ENCODE measurements at regions not wholly inside any gene's neighbourhood (a gene's known extent, or its start where the extent isn't known, plus 50 kb on each side); places are given as distances from the start of the nearest gene placed in this dataset.
"Not testable (repeated sequence)": the region's sequence is repeated elsewhere in the genome, so short reads cannot be mapped to it uniquely, and the experiment has no call there.

DNA sequence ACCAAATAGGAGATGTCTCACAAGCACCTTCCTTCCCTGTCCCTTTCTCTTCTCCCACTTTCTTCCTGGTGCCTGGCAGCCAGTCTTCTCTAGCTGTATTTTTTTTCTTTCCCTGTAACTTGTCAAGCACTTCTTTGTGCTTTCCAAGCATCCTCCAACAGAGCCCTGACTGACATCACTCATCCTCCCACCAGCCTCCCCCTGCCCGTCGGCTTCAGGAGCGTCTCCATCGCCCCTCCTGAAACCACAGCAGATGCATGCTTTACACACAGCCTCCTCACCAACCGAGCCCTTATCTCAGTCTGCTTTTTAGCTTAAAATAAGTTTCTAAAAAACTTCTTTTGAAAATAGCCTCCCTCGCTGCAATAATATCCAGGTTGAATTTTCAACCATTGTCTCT, 268.7 kb upstream of the CDH5 start:
- Histone ChIP-seq H3K27me3 (replicated peaks; ENCODE audit: control insufficient read depth, insufficient read depth, low read length, poor library complexity, severe bottlenecking) (no peaks in the 10 kb centered on the region), H3K4me1 (ENCODE audit: control insufficient read depth, insufficient read depth, low read length, poor library complexity, severe bottlenecking) (no peaks in the 10 kb centered on the region), H3K4me3 (ENCODE audit: insufficient read depth, low read depth, low read length, poor library complexity, severe bottlenecking) (no peak overlapping the region), H3K36me3 (ENCODE audit: control insufficient read depth, insufficient read depth, low read length) (no peaks in the 10 kb centered on the region), H3K27ac (ENCODE audit: insufficient read depth, low read length, poor library complexity, severe bottlenecking) (no peak overlapping the region), H3K9me3 (ENCODE audit: control insufficient read depth, low read length) (no peaks in the 10 kb centered on the region)
- DNase-seq, result no peak

GRCh38 chr16:66095676-66096075, 270.8 kb upstream of the CDH5 start:
- Histone ChIP-seq H3K27ac (ENCODE audit: insufficient read depth, low read length, poor library complexity, severe bottlenecking) (no peak overlapping the region), H3K27me3 (replicated peaks; ENCODE audit: control insufficient read depth, insufficient read depth, low read length, poor library complexity, severe bottlenecking) (no peaks in the 10 kb centered on the region), H3K9me3 (ENCODE audit: control insufficient read depth, low read length) (no peaks in the 10 kb centered on the region), H3K4me3 (ENCODE audit: insufficient read depth, low read depth, low read length, poor library complexity, severe bottlenecking) (no peak overlapping the region), H3K36me3 (ENCODE audit: control insufficient read depth, insufficient read depth, low read length) (no peaks in the 10 kb centered on the region), H3K4me1 (ENCODE audit: control insufficient read depth, insufficient read depth, low read length, poor library complexity, severe bottlenecking) (no peaks in the 10 kb centered on the region)
- no peak for DNase-seq

DNA sequence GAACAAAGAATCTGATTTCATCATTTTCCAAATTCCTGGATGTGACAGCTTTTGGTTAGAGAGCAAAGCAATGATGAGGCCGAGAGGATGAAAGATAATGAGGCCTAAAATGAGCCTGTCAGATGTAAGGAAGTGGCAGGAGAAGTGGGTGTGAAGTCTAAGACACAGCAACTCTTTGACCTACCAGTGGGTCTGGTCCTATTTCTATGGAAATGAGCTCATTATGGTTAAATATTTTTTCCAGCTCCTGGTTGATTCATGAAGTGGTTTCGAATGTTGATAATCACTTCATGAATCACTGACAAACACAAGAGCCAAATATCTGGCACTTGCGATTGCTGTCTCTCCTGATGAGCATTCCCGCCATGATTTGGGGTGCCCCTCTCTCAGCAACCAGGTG, 273.3 kb upstream of the CDH5 start:
- DNase-seq, result no peak
- Histone ChIP-seq H3K4me1 (ENCODE audit: control insufficient read depth, insufficient read depth, low read length, poor library complexity, severe bottlenecking) (no peaks in the 10 kb centered on the region), H3K27me3 (replicated peaks; ENCODE audit: control insufficient read depth, insufficient read depth, low read length, poor library complexity, severe bottlenecking) (no peaks in the 10 kb centered on the region), H3K4me3 (ENCODE audit: insufficient read depth, low read depth, low read length, poor library complexity, severe bottlenecking) (no peak overlapping the region), H3K27ac (ENCODE audit: insufficient read depth, low read length, poor library complexity, severe bottlenecking) (no peak overlapping the region), H3K36me3 (ENCODE audit: control insufficient read depth, insufficient read depth, low read length) (no peaks in the 10 kb centered on the region), H3K9me3 (ENCODE audit: control insufficient read depth, low read length) (no peaks in the 10 kb centered on the region)

DNA sequence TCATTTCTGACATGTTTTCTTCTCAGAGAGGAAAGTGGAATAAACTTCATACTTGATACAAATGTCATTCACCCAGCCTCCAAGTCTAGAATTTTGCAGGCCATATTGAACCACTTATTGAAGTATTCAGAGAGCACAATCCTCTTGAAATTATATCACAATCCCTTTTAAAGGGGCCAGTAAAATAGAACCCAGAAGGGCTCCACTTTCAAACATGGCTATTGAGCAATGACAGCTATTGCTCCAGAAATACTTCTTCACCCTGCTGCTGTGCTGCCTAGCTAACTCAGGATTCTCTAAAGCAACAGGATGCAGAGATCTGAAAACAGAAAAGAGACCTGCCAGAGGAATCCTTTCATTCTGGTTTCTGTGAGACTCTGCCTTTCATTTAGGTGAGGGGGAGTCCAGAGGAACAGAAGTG, 275.0 kb upstream of the CDH5 start:
- no peak overlapping the region for H3K27ac ChIP-seq (ENCODE audit: insufficient read depth, low read length, poor library complexity, severe bottlenecking)
- no peak for DNase-seq
- no peaks in the 10 kb centered on the region for H3K9me3 ChIP-seq (ENCODE audit: control insufficient read depth, low read length)
- H3K4me3 ChIP-seq (ENCODE audit: insufficient read depth, low read depth, low read length, poor library complexity, severe bottlenecking), result no peak overlapping the region
- H3K36me3 ChIP-seq (ENCODE audit: control insufficient read depth, insufficient read depth, low read length), result no peaks in the 10 kb centered on the region
- no peaks in the 10 kb centered on the region for H3K4me1 ChIP-seq (ENCODE audit: control insufficient read depth, insufficient read depth, low read length, poor library complexity, severe bottlenecking)
- no peaks in the 10 kb centered on the region for H3K27me3 ChIP-seq (replicated peaks; ENCODE audit: control insufficient read depth, insufficient read depth, low read length, poor library complexity, severe bottlenecking)

- no peaks in the 10 kb centered on the region for H3K36me3 ChIP-seq (ENCODE audit: control insufficient read depth, insufficient read depth, low read length)
- no peak overlapping the region for H3K4me3 ChIP-seq (ENCODE audit: insufficient read depth, low read depth, low read length, poor library complexity, severe bottlenecking)
- no peak for DNase-seq
- H3K9me3 ChIP-seq (ENCODE audit: control insufficient read depth, low read length), result no peaks in the 10 kb centered on the region
- no peaks in the 10 kb centered on the region for H3K4me1 ChIP-seq (ENCODE audit: control insufficient read depth, insufficient read depth, low read length, poor library complexity, severe bottlenecking)
- H3K27me3 ChIP-seq (replicated peaks; ENCODE audit: control insufficient read depth, insufficient read depth, low read length, poor library complexity, severe bottlenecking), result no peaks in the 10 kb centered on the region
- no peak overlapping the region for H3K27ac ChIP-seq (ENCODE audit: insufficient read depth, low read length, poor library complexity, severe bottlenecking)
Observed at GRCh38 chr16:66088681-66089080, 277.8 kb upstream of the CDH5 start.

DNA sequence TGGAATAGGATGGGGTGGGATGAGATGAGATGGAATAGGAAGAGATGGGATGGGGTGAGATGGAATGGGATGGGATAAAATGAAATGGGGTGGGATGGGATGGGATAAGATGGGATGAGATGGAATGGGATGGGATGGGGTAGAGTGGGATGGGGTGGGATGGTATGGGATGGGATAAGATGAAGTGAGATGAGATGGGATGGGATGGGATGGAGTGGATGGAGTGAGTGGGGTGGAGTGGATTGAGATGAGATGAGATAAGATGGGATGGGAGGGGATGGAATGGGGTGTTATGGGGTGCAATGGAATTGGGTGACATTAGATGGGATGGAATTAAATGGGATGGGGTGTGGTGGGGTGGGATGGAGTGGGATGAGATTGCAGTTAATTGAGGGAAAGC, 279.2 kb upstream of the CDH5 start:
- no peaks in the 10 kb centered on the region for H3K4me1 ChIP-seq (ENCODE audit: control insufficient read depth, insufficient read depth, low read length, poor library complexity, severe bottlenecking)
- no peak overlapping the region for H3K27ac ChIP-seq (ENCODE audit: insufficient read depth, low read length, poor library complexity, severe bottlenecking)
- no peaks in the 10 kb centered on the region for H3K9me3 ChIP-seq (ENCODE audit: control insufficient read depth, low read length)
- DNase-seq, result no peak
- H3K36me3 ChIP-seq (ENCODE audit: control insufficient read depth, insufficient read depth, low read length), result no peaks in the 10 kb centered on the region
- no peaks in the 10 kb centered on the region for H3K27me3 ChIP-seq (replicated peaks; ENCODE audit: control insufficient read depth, insufficient read depth, low read length, poor library complexity, severe bottlenecking)
- H3K4me3 ChIP-seq (ENCODE audit: insufficient read depth, low read depth, low read length, poor library complexity, severe bottlenecking), result no peak overlapping the region

- no peak for DNase-seq
- Histone ChIP-seq H3K4me3 (ENCODE audit: insufficient read depth, low read depth, low read length, poor library complexity, severe bottlenecking) (no peak overlapping the region), H3K27me3 (replicated peaks; ENCODE audit: control insufficient read depth, insufficient read depth, low read length, poor library complexity, severe bottlenecking) (no peaks in the 10 kb centered on the region), H3K9me3 (ENCODE audit: control insufficient read depth, low read length) (no peaks in the 10 kb centered on the region), H3K36me3 (ENCODE audit: control insufficient read depth, insufficient read depth, low read length) (no peaks in the 10 kb centered on the region), H3K4me1 (ENCODE audit: control insufficient read depth, insufficient read depth, low read length, poor library complexity, severe bottlenecking) (no peaks in the 10 kb centered on the region), H3K27ac (ENCODE audit: insufficient read depth, low read length, poor library complexity, severe bottlenecking) (no peak overlapping the region)
Observed at GRCh38 chr16:66085651-66086050, 280.8 kb upstream of the CDH5 start.

DNA sequence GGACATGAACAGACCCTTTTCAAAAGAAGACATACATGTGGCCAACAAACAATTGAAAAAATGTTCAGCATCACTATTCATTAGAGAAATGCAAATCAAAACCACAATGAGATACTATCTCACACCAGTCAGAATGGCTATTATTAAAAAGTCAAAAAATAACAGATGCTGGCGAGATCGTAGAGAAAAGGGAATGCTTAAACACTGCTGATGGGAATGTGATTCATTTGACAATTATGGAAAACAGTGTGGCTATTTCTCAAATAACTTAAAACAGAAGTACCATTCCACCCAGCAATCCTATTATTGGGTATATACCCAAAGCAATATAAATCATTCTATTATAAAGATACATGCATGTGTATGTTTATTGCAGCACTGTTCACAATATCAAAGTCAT, 281.8 kb upstream of the CDH5 start:
- H3K27me3 ChIP-seq (replicated peaks; ENCODE audit: control insufficient read depth, insufficient read depth, low read length, poor library complexity, severe bottlenecking); H3K9me3 ChIP-seq (ENCODE audit: control insufficient read depth, low read length); H3K4me1 ChIP-seq (ENCODE audit: control insufficient read depth, insufficient read depth, low read length, poor library complexity, severe bottlenecking); H3K4me3 ChIP-seq (ENCODE audit: insufficient read depth, low read depth, low read length, poor library complexity, severe bottlenecking); H3K36me3 ChIP-seq (ENCODE audit: control insufficient read depth, insufficient read depth, low read length); H3K27ac ChIP-seq (ENCODE audit: insufficient read depth, low read length, poor library complexity, severe bottlenecking); DNase-seq: not testable (repeated sequence)

DNA sequence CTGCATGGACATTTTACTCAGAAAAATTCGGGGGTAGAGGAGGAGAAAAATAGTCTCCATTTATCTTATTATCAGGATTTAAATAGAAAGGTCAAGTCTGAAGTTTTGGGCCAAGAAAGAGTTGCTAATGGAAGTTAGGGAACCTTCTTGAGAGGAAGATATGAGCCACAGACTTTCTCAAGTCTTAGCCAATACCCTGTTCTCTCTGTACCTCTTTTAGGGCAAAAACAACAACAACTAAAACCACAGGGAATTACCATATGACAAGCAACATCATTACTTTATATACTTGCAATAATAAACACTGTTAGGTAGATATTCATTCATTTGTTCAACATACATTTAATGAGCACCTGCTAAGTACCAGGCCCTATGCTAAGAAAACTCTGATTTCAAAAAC, 282.2 kb upstream of the CDH5 start:
- no peak overlapping the region for H3K4me3 ChIP-seq (ENCODE audit: insufficient read depth, low read depth, low read length, poor library complexity, severe bottlenecking)
- no peak overlapping the region for H3K27ac ChIP-seq (ENCODE audit: insufficient read depth, low read length, poor library complexity, severe bottlenecking)
- no peaks in the 10 kb centered on the region for H3K4me1 ChIP-seq (ENCODE audit: control insufficient read depth, insufficient read depth, low read length, poor library complexity, severe bottlenecking)
- no peaks in the 10 kb centered on the region for H3K27me3 ChIP-seq (replicated peaks; ENCODE audit: control insufficient read depth, insufficient read depth, low read length, poor library complexity, severe bottlenecking)
- no peaks in the 10 kb centered on the region for H3K9me3 ChIP-seq (ENCODE audit: control insufficient read depth, low read length)
- H3K36me3 ChIP-seq (ENCODE audit: control insufficient read depth, insufficient read depth, low read length), result no peaks in the 10 kb centered on the region
- no peak for DNase-seq

DNA sequence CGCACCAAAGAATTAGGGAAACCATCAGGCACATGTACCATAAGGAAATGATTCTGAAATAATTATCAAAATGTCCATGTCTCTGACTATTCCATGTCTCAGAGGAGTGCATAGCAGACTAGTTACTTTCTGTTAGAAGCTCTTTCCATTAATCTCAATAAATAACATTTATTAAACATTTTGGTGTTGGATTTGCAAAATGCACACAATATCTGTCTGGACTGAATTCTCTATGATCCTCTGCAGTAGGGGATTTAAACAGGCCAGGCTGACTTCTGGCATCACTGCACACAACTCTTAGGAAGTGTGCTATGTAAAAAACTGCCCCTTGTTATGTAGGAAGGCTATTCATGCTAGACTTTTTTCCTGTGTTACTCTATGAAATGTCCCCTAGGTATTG, 283.3 kb upstream of the CDH5 start:
- no peak overlapping the region for H3K27ac ChIP-seq (ENCODE audit: insufficient read depth, low read length, poor library complexity, severe bottlenecking)
- DNase-seq, result no peak
- no peaks in the 10 kb centered on the region for H3K36me3 ChIP-seq (ENCODE audit: control insufficient read depth, insufficient read depth, low read length)
- no peaks in the 10 kb centered on the region for H3K4me1 ChIP-seq (ENCODE audit: control insufficient read depth, insufficient read depth, low read length, poor library complexity, severe bottlenecking)
- no peaks in the 10 kb centered on the region for H3K27me3 ChIP-seq (replicated peaks; ENCODE audit: control insufficient read depth, insufficient read depth, low read length, poor library complexity, severe bottlenecking)
- H3K4me3 ChIP-seq (ENCODE audit: insufficient read depth, low read depth, low read length, poor library complexity, severe bottlenecking), result no peak overlapping the region
- H3K9me3 ChIP-seq (ENCODE audit: control insufficient read depth, low read length), result no peaks in the 10 kb centered on the region

DNA sequence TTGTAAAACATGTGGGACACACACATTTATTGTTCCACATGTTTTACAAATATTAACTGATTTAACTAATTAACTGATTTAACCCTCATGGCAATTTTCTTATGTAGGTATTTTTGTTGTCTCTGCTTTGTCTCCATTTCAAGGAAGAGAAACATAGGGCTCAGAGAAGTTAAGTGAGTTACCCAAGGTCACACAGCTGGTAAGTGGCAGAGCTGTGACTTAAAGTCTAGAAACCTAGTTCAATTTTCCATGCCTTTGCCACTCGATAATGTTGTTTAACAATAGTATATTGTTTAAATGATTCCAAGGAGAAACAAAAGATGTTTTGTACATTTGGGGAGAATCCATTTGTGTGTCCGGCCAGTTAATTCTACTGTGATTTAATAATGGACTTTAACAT, 284.1 kb upstream of the CDH5 start:
- Histone ChIP-seq H3K27ac (ENCODE audit: insufficient read depth, low read length, poor library complexity, severe bottlenecking) (no peak overlapping the region), H3K27me3 (replicated peaks; ENCODE audit: control insufficient read depth, insufficient read depth, low read length, poor library complexity, severe bottlenecking) (no peaks in the 10 kb centered on the region), H3K36me3 (ENCODE audit: control insufficient read depth, insufficient read depth, low read length) (no peaks in the 10 kb centered on the region), H3K4me1 (ENCODE audit: control insufficient read depth, insufficient read depth, low read length, poor library complexity, severe bottlenecking) (no peaks in the 10 kb centered on the region), H3K4me3 (ENCODE audit: insufficient read depth, low read depth, low read length, poor library complexity, severe bottlenecking) (no peak overlapping the region), H3K9me3 (ENCODE audit: control insufficient read depth, low read length) (no peaks in the 10 kb centered on the region)
- no peak for DNase-seq
